ENCODE measurements at regions not wholly inside any gene's neighbourhood (a gene's known extent, or its start where the extent isn't known, plus 50 kb on each side); places are given as distances from the start of the nearest gene placed in this dataset.

DNA sequence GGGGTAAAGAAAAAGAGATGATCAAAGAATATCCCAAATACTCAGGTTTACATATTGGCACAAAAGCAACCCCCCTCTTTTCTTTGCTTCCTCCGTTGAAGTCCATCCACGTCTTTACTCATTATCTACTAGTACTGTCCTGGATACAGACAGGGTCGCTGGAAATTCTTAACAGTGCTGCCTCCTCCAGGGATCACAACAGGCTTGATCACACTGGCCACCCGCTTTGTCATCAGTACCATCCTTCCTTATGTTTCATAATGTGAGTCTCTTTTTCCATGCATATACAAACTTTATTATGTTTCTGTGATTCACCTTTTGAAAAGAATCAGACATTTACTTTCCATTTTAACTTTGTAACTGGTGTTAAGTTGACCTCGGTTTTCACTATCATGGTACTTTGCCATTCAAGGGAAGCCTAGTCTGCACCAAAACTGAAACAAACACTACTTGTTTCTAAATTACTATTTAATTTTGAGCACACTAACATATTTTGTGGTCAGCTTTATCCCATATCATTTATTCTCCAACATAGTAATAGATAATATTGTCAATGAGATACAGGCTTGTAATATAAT, 387.5 kb upstream of the PPP1R2C start:
- Histone ChIP-seq H3K4me3 (ENCODE audit: low read length) (no peak overlapping the region), H3K79me2 (ENCODE audit: low read length) (no peaks in the 10 kb centered on the region), H2AFZ (ENCODE audit: low read length) (no peak overlapping the region), H4K20me1 (ENCODE audit: insufficient read depth, low read length) (no peaks in the 10 kb centered on the region), H3K27me3 (replicated peaks; ENCODE audit: insufficient read depth, low read length) (no peaks in the 10 kb centered on the region), H3K36me3 (replicated peaks; ENCODE audit: insufficient read depth, low read length) (no peaks in the 10 kb centered on the region), H3F3A (ENCODE audit: insufficient read depth, low read length) (no peaks in the 10 kb centered on the region), H3K4me2 (ENCODE audit: low read depth, low read length) (no peak overlapping the region), H3K4me1 (ENCODE audit: low read length) (no peaks in the 10 kb centered on the region), H3K9ac (ENCODE audit: low read length) (no peak overlapping the region), H3K27ac (ENCODE audit: low read length) (no peak overlapping the region), H3K9me3 (replicated peaks; ENCODE audit: insufficient read depth, low read length) (no peaks in the 10 kb centered on the region), H3K9me2 (replicated peaks; ENCODE audit: insufficient read depth, low read length) (no peaks in the 10 kb centered on the region)
- no peak for TF ChIP-seq EZH2phosphoT487 (IDR thresholded peaks at IDR 0.05; ENCODE audit: low read length)
- DNase-seq = no peak

DNA sequence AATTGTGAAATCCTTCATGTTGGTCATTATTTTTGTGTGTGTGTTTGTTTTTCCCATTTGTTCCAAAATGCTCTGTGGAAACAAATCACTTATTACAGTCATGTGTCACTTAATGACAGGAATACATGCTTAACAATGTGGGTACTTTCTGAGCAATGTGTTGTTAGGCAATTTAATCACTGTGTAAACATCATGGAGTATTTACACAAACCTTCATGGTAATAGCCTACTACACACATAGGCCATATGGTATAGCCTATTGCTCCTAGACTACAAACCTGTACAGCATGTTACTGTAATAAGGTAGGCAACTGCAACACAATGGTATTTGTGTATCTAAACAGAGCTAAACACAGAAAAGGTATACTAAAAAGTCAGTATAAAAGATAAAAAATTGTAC, 388.9 kb upstream of the PPP1R2C start:
- Histone ChIP-seq H3K9me2 (replicated peaks; ENCODE audit: insufficient read depth, low read length) (no peaks in the 10 kb centered on the region), H4K20me1 (ENCODE audit: insufficient read depth, low read length) (no peaks in the 10 kb centered on the region), H3K4me2 (ENCODE audit: low read depth, low read length) (no peak overlapping the region), H3F3A (ENCODE audit: insufficient read depth, low read length) (no peaks in the 10 kb centered on the region), H3K36me3 (replicated peaks; ENCODE audit: insufficient read depth, low read length) (no peaks in the 10 kb centered on the region), H3K4me1 (ENCODE audit: low read length) (no peaks in the 10 kb centered on the region), H3K27me3 (replicated peaks; ENCODE audit: insufficient read depth, low read length) (no peaks in the 10 kb centered on the region), H3K79me2 (ENCODE audit: low read length) (no peaks in the 10 kb centered on the region), H3K9ac (ENCODE audit: low read length) (no peak overlapping the region), H3K4me3 (ENCODE audit: low read length) (no peak overlapping the region), H2AFZ (ENCODE audit: low read length) (no peak overlapping the region), H3K27ac (ENCODE audit: low read length) (no peak overlapping the region), H3K9me3 (replicated peaks; ENCODE audit: insufficient read depth, low read length) (no peaks in the 10 kb centered on the region)
- no peak for DNase-seq
- TF ChIP-seq EZH2phosphoT487 (IDR thresholded peaks at IDR 0.05; ENCODE audit: low read length) (no peak), EZH2 (optimal IDR thresholded peaks at IDR 0.05; ENCODE audit: low read depth, low read length) (no peak)
- TF ChIP-seq, protein P1, sequence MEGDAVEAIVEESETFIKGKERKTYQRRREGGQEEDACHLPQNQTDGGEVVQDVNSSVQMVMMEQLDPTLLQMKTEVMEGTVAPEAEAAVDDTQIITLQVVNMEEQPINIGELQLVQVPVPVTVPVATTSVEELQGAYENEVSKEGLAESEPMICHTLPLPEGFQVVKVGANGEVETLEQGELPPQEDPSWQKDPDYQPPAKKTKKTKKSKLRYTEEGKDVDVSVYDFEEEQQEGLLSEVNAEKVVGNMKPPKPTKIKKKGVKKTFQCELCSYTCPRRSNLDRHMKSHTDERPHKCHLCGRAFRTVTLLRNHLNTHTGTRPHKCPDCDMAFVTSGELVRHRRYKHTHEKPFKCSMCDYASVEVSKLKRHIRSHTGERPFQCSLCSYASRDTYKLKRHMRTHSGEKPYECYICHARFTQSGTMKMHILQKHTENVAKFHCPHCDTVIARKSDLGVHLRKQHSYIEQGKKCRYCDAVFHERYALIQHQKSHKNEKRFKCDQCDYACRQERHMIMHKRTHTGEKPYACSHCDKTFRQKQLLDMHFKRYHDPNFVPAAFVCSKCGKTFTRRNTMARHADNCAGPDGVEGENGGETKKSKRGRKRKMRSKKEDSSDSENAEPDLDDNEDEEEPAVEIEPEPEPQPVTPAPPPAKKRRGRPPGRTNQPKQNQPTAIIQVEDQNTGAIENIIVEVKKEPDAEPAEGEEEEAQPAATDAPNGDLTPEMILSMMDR (IDR thresholded peaks at IDR 0.05; ENCODE audit: low read length) = no peak

DNA sequence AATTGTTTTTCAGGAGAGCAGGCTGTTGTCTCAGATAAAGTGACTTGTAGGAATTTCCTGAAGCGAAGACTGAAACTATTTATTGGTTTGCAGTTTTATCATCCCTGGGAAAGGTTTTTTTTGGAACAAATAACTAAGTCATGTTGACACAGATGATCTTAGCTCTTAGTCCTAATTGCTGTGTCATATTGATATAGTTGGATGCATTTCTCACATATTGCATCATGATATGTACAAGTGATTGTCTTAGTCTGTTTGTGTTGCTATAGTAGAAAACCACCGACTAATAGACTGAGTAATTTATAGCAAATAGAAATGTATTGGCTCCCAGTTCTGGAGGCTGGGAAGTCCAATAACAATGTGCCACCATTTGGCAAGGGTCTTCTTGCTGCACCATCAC, 397.5 kb upstream of the PPP1R2C start:
- no peak overlapping the region for H2AFZ ChIP-seq (ENCODE audit: low read length)
- H3K27me3 ChIP-seq (replicated peaks; ENCODE audit: insufficient read depth, low read length) = no peaks in the 10 kb centered on the region
- H3K27ac ChIP-seq (ENCODE audit: low read length) = no peak overlapping the region

DNA sequence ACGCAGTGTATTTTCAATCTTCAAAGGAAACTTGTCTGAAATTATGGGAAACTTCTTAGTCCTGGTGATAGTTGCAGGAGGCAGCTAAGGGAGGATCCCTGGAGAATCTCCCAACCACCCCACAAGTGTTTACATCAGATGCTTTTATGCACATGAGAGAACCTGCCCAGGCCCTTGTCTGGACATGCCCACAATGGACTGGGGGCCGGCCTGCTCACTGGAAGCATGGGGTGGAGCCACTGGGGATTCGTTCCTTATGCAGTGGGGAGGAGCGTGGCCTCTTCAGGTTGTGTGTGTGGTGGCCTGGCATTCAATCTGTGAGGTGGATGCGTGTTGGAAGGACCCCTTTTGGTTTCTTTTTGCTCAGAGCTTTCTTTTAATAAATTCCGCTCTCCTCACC, 398.7 kb upstream of the PPP1R2C start:
- no peak overlapping the region for H3K27ac ChIP-seq (ENCODE audit: low read length)
- no peaks in the 10 kb centered on the region for H3K27me3 ChIP-seq (replicated peaks; ENCODE audit: insufficient read depth, low read length)
- no peaks in the 10 kb centered on the region for H3K79me2 ChIP-seq (ENCODE audit: low read length)
- no peak overlapping the region for H3K4me3 ChIP-seq (ENCODE audit: low read length)
- H4K20me1 ChIP-seq (ENCODE audit: insufficient read depth, low read length) = no peaks in the 10 kb centered on the region
- no peak for DNase-seq
- no peaks in the 10 kb centered on the region for H3K9me2 ChIP-seq (replicated peaks; ENCODE audit: insufficient read depth, low read length)
- TF ChIP-seq EZH2phosphoT487 (IDR thresholded peaks at IDR 0.05; ENCODE audit: low read length) = no peak
- no peak for TF ChIP-seq EZH2 (optimal IDR thresholded peaks at IDR 0.05; ENCODE audit: low read depth, low read length)
- TF ChIP-seq, protein P1 (IDR thresholded peaks at IDR 0.05; ENCODE audit: low read length) = no peak
- H3K4me2 ChIP-seq (ENCODE audit: low read depth, low read length) = no peak overlapping the region
- no peaks in the 10 kb centered on the region for H3F3A ChIP-seq (ENCODE audit: insufficient read depth, low read length)
- no peak overlapping the region for H2AFZ ChIP-seq (ENCODE audit: low read length)
- no peaks in the 10 kb centered on the region for H3K36me3 ChIP-seq (replicated peaks; ENCODE audit: insufficient read depth, low read length)
- no peaks in the 10 kb centered on the region for H3K9me3 ChIP-seq (replicated peaks; ENCODE audit: insufficient read depth, low read length)
- H3K4me1 ChIP-seq (ENCODE audit: low read length) = no peaks in the 10 kb centered on the region
- no peak overlapping the region for H3K9ac ChIP-seq (ENCODE audit: low read length)

More for the DNA sequence above, 397.5 kb upstream of the PPP1R2C start:
- TF ChIP-seq EZH2 (optimal IDR thresholded peaks at IDR 0.05; ENCODE audit: low read depth, low read length) (no peak), EZH2phosphoT487 (IDR thresholded peaks at IDR 0.05; ENCODE audit: low read length) (no peak)
- TF ChIP-seq, protein P1 (IDR thresholded peaks at IDR 0.05; ENCODE audit: low read length) = no peak
- Histone ChIP-seq H3K9me3 (replicated peaks; ENCODE audit: insufficient read depth, low read length) (no peaks in the 10 kb centered on the region), H3K4me1 (ENCODE audit: low read length) (no peaks in the 10 kb centered on the region), H3K36me3 (replicated peaks; ENCODE audit: insufficient read depth, low read length) (no peaks in the 10 kb centered on the region), H3K4me3 (ENCODE audit: low read length) (no peak overlapping the region), H3K9me2 (replicated peaks; ENCODE audit: insufficient read depth, low read length) (no peaks in the 10 kb centered on the region), H3F3A (ENCODE audit: insufficient read depth, low read length) (no peaks in the 10 kb centered on the region), H3K79me2 (ENCODE audit: low read length) (no peaks in the 10 kb centered on the region), H3K4me2 (ENCODE audit: low read depth, low read length) (no peak overlapping the region), H4K20me1 (ENCODE audit: insufficient read depth, low read length) (no peaks in the 10 kb centered on the region), H3K9ac (ENCODE audit: low read length) (no peak overlapping the region)
- DNase-seq = no peak
